ENCODE measurements at regions not wholly inside any gene's neighbourhood (a gene's known extent, or its start where the extent isn't known, plus 50 kb on each side); places are given as distances from the start of the nearest gene placed in this dataset.
"Not testable (repeated sequence)": the region's sequence is repeated elsewhere in the genome, so short reads cannot be mapped to it uniquely, and the experiment has no call there.

DNA sequence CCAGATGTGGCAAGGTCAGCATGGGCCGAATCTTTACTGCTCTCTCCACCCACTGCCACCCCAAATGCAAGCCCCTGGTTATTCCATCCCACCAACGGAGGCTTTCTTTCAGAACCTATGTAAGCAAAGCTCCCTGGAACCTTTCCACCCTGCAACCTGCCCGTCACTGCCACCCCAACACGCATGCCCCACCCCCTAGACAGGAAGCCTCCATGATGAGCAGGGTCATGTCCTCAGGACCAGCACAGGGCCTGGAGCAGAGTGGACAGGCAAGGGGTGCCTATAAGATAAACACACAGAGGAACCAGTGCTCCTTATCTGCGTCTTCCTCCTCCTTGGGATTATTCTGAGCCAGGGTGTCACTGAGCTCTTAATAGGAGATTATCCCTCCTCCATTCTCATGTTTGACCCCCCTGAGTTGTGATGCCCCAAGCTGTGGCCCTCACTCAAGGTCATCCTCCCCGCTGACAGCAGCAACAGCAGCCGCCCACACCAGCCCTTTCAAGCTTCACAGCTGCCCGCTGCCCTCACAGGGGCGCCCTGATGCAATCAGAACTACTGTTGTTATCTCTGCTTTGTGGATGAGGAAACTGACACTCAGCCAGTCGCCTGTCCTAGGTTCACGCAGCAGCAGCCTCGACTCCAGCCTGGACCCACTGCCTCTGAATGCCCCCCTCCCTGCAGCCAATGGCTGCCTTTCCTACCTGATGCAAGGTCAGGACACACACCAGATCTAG lies 647.3 kb downstream of the TBC1D22A start:
- Histone ChIP-seq H3K4me1 (no peaks in the 10 kb centered on the region), H3K27ac (no peak overlapping the region), H3K4me3 (no peak overlapping the region), H3K9me3 (no peaks in the 10 kb centered on the region), H3K27me3 (peaks cover 0 to 16% of the 10 kb centered on the region in 2 donors), H3K36me3 (no peaks in the 10 kb centered on the region)
- intact Hi-C loops (cut with DNase I) = no loop called here
- no peak for DNase-seq
- no peak for ATAC-seq
- TF ChIP-seq, protein P1, sequence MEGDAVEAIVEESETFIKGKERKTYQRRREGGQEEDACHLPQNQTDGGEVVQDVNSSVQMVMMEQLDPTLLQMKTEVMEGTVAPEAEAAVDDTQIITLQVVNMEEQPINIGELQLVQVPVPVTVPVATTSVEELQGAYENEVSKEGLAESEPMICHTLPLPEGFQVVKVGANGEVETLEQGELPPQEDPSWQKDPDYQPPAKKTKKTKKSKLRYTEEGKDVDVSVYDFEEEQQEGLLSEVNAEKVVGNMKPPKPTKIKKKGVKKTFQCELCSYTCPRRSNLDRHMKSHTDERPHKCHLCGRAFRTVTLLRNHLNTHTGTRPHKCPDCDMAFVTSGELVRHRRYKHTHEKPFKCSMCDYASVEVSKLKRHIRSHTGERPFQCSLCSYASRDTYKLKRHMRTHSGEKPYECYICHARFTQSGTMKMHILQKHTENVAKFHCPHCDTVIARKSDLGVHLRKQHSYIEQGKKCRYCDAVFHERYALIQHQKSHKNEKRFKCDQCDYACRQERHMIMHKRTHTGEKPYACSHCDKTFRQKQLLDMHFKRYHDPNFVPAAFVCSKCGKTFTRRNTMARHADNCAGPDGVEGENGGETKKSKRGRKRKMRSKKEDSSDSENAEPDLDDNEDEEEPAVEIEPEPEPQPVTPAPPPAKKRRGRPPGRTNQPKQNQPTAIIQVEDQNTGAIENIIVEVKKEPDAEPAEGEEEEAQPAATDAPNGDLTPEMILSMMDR (IDR thresholded peaks at IDR 0.05) = no peak

GRCh38 chr22:47408409-47408808 lies 646.0 kb downstream of the TBC1D22A start:
- no peak for DNase-seq
- Histone ChIP-seq H3K36me3 (no peaks in the 10 kb centered on the region), H3K27me3 (peaks cover 0 to 16% of the 10 kb centered on the region in 2 donors), H3K27ac (no peak overlapping the region), H3K9me3 (no peaks in the 10 kb centered on the region), H3K4me1 (no peaks in the 10 kb centered on the region), H3K4me3 (no peak overlapping the region)
- ATAC-seq = no peak
- TF ChIP-seq, protein P1 (IDR thresholded peaks at IDR 0.05) = no peak
- intact Hi-C loops (cut with DNase I) = no loop called here

GRCh38 chr22:47407461-47408025 lies 645.1 kb downstream of the TBC1D22A start:
- DNase-seq (no peak), ATAC-seq (no peak)
- TF ChIP-seq, protein P1 (IDR thresholded peaks at IDR 0.05) = no peak
- Histone ChIP-seq H3K27ac (no peak overlapping the region), H3K4me1 (no peaks in the 10 kb centered on the region), H3K4me3 (no peak overlapping the region), H3K9me3 (no peaks in the 10 kb centered on the region), H3K36me3 (no peaks in the 10 kb centered on the region), H3K27me3 (peaks cover 0 to 16% of the 10 kb centered on the region in 2 donors)
- intact Hi-C loops (cut with DNase I) = no loop called here

DNA sequence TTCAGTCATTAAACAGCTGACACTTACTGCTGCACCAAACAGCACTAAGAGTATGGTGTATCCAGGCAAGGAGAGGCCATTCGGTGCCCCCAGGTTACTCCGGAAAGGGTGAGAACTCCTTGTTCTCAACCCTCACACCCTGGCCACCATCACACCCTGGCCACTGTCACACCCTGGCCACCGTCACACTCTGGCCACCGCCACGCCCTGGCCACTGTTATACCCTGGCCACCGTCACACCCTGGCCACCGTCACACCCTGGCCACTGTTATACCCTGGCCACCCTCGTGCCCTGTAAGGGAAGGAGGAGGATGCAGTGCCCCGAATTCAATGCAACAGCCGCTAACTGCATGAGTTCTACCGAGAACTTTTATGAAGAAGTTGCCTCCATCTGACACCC lies 644.4 kb downstream of the TBC1D22A start:
- DNase-seq (no peak), ATAC-seq (no peak)
- Histone ChIP-seq H3K27me3 (peaks cover 0 to 16% of the 10 kb centered on the region in 2 donors), H3K4me1 (no peaks in the 10 kb centered on the region), H3K36me3 (no peaks in the 10 kb centered on the region), H3K9me3 (no peaks in the 10 kb centered on the region), H3K4me3 (no peak overlapping the region), H3K27ac (no peak overlapping the region)
- TF ChIP-seq, protein P1 (IDR thresholded peaks at IDR 0.05) = no peak
- intact Hi-C loops (cut with DNase I) = no loop called here

DNA sequence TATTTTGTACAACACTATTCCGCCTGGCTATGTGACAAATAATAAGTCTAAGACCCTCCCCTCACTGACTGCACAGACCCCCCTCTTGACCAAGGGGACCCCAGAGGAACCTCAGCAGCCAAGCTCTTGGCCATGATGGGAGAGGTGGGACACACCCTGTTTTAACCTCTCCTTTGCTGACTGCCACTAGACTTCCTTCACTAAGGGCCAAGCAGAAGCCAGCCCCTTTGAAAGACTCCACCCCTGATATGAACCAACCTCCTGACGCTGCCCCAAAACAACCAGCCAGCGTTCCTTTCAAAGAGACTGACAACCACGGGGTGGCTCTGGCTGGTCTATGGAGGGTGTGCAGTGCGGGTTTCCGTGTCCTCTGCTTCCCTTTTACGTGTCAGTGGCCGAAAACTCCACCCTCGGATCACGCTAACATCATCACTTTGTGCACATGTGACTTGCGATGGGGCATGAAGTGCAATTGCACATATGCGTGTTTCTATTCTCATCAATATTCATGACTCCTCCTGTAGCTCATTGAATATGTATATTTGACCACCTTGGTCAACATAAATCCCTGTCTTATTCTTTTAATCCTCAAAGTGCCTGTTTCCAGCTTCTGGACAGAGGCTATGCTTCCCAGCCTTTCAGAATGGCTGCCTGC lies 643.9 kb downstream of the TBC1D22A start:
- Histone ChIP-seq H3K27ac (no peak overlapping the region), H3K4me3 (no peak overlapping the region)

DNA sequence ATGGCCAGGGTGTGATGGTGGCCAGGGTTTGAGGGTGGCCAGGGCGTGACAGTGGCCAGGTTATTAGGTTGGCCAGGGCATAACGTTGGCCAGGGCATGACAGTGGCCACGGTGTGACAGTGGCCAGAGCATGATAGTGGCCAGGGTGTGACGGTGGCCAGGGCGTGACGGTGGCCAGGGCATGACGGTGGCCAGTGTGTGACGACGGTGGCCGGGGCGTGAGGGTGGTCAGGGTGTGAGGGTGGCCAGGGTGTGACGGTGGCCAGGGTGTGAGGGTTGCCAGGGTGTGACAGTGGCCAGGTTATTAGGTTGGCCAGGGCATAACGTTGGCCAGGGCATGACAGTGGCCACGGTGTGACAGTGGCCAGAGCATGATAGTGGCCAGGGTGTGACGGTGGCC lies 642.8 kb downstream of the TBC1D22A start:
- H3K4me3 ChIP-seq; H3K36me3 ChIP-seq; intact Hi-C loops (cut with DNase I); H3K9me3 ChIP-seq; DNase-seq; H3K4me1 ChIP-seq; ATAC-seq; H3K27ac ChIP-seq: not testable (repeated sequence)
- H3K27me3 ChIP-seq = peaks cover 0 to 13% of the 10 kb centered on the region in 2 donors

More for the DNA sequence above, 643.9 kb downstream of the TBC1D22A start:
- Histone ChIP-seq H3K4me1 (no peaks in the 10 kb centered on the region), H3K9me3 (no peaks in the 10 kb centered on the region), H3K27me3 (peaks cover 0 to 17% of the 10 kb centered on the region in 2 donors), H3K36me3 (no peaks in the 10 kb centered on the region)
- DNase-seq (no peak), ATAC-seq (no peak)
- intact Hi-C loops (cut with DNase I) = no loop called here
- TF ChIP-seq, protein P1 (IDR thresholded peaks at IDR 0.05) = no peak

Measured in left lung (tissue), 4 donors.